Ascending aorta (tissue), 2 donors: ENCODE measurements at regions not wholly inside any gene's neighbourhood (a gene's known extent, or its start where the extent isn't known, plus 50 kb on each side); places are given as distances from the start of the nearest gene placed in this dataset.
"Not testable (repeated sequence)": the region's sequence is repeated elsewhere in the genome, so short reads cannot be mapped to it uniquely, and the experiment has no call there.

Source experiments
- DNase-seq, 2 donors: peaks; one replicate each; pipeline ENCODE4 v3.0.0-alpha.2; 2019; ENCODE audit warnings: low spot score in 2 of 2
- H3K27ac ChIP-seq, 2 donors: fragments of 200-600 bp; sonication (generic); one replicate each; pipeline ENCODE4 v1.5.1; 2016 to 2017; ENCODE audit warnings: mild to moderate bottlenecking in 1 of 2
- H3K27me3 ChIP-seq: fragments of 200-600 bp; sonication (generic); one replicate; pipeline ENCODE4 v1.5.1; 2017
- H3K36me3 ChIP-seq, 2 donors: fragments of 200-600 bp; sonication (generic); one replicate each; pipeline ENCODE4 v1.5.1; 2016
- H3K4me1 ChIP-seq, 2 donors: fragments of 200-600 bp; sonication (generic); one replicate each; pipeline ENCODE4 v1.5.1; 2016 to 2017; ENCODE audit warnings: mild to moderate bottlenecking in 1 of 2
- H3K4me3 ChIP-seq, 2 donors: fragments of 200-600 bp; sonication (generic); one replicate each; pipeline ENCODE4 v1.5.1; 2016 to 2017; ENCODE audit warnings: mild to moderate bottlenecking in 1 of 2
- H3K9me3 ChIP-seq, 2 donors: fragments of 200-600 bp; sonication (generic); one replicate each; pipeline ENCODE4 v1.5.1; 2016
- CTCF ChIP-seq, 3 experiments: fragments of 200-600 bp in 2 of 3; fragments of 450-650 bp in 1 of 3; sonication (generic) in 2 of 3; IDR thresholded peaks; one replicate each; pipeline ENCODE4 v1.5.1; 2016 to 2019; ENCODE audit warnings: antibody characterized with exemption in 3 of 3, mild to moderate bottlenecking in 1 of 3, moderate library complexity in 1 of 3
- intact Hi-C: fragments of 100-400 bp; cut with DNase I; formaldehyde crosslinking; loops from one replicate; pipeline ENCODE4 v1.15.1; 2023

DNA sequence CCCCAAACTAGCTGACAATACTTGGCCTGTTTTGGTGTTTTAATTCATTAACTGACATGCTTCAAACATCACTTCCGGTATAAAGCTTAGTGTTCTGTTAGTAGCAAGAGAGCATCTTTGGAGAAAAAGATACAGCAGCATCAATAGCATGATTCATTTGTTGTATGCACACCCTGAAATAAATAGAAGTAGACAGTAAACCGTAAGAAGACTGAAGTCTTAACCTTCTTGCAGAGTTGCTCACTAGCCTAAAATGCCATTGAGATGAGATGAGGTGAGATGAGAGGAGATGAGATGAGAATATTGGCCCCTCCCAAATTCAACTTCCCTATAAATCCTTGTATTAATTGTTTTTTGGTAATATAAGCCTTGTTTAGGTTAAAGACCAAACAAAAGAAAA is 108.8 kb downstream of the TNFSF18 start:
- Histone ChIP-seq H3K36me3 (no peaks in the 10 kb centered on the region), H3K4me1 (peaks cover 0 to 4% of the 10 kb centered on the region in 2 donors), H3K27ac (no peak overlapping the region), H3K9me3 (no peaks in the 10 kb centered on the region), H3K27me3 (no peaks in the 10 kb centered on the region), H3K4me3 (no peak overlapping the region)
- no peak for DNase-seq
- no peak for TF ChIP-seq CTCF (IDR thresholded peaks at IDR 0.05)
- intact Hi-C loops = no loop called here

DNA sequence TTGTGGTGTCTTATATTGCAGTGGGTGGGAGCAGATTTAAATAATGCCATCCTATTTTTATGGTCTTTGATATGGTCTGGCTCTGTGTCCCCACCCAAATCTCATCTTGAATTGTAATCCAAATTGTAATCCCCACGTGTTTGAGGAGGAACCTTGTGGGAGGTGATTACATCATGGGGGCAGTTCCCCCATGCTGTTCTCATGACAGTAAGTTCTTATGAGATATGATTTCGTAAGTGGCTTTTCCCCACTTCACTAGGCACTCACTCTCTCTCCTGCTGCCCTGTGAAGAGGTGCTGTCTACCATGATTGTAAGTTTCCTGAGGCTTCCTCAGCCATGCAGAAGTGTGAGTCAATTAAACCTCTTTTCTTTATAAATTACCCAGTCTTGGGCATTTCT is 107.6 kb downstream of the TNFSF18 start:
- H3K36me3 ChIP-seq, DNase-seq, H3K27me3 ChIP-seq, H3K4me3 ChIP-seq, H3K4me1 ChIP-seq, H3K27ac ChIP-seq, H3K9me3 ChIP-seq, intact Hi-C loops: not testable (repeated sequence)

- Histone ChIP-seq H3K27me3 (no peaks in the 10 kb centered on the region), H3K36me3 (no peaks in the 10 kb centered on the region), H3K27ac (no peak overlapping the region), H3K4me3 (no peak overlapping the region), H3K9me3 (no peaks in the 10 kb centered on the region), H3K4me1 (peaks cover 0 to 4% of the 10 kb centered on the region in 2 donors)
- no peak for DNase-seq
- intact Hi-C loops = no loop called here
- TF ChIP-seq CTCF (IDR thresholded peaks at IDR 0.05) = no peak
Measured at GRCh38 chr1:172944931-172945330, 105.8 kb downstream of the TNFSF18 start.

DNA sequence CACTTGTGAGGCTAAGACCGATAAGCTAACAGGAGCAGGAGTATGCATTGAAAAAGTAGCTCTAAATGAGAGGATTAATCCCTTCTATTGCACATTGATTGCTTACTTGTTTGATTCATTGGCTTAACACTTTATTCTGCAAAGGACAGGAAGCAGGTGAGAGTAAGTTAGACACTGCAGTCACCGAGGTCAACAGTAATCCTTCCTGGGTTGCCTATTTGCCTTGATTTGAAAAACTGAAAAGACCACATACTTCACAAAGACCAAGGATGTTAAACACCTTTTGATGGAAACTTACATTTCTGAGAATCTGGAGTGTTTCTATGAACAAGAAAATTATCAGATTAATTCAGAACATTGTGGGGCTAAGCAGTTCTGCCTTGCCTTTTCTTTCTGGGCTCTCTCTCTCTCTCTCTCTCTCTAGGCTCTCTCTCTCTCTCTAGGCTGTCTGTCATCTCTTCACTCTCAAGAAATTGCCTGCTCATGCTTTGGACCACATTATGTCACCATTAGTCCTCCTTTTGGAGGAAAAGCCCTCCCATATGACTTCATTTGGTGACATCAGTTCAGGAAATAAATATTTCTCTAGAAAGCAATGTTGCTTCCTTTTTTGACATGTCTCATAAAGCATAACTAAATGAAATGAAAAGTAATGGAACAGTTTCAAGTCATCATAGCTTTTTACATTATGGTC is 103.8 kb downstream of the TNFSF18 start:
- Histone ChIP-seq H3K36me3 (no peaks in the 10 kb centered on the region), H3K27ac (no peak overlapping the region), H3K4me3 (no peak overlapping the region), H3K27me3 (no peaks in the 10 kb centered on the region), H3K4me1 (no peaks in the 10 kb centered on the region), H3K9me3 (no peaks in the 10 kb centered on the region)
- TF ChIP-seq CTCF (IDR thresholded peaks at IDR 0.05) = no peak
- DNase-seq = no peak
- intact Hi-C loops = no loop called here

DNA sequence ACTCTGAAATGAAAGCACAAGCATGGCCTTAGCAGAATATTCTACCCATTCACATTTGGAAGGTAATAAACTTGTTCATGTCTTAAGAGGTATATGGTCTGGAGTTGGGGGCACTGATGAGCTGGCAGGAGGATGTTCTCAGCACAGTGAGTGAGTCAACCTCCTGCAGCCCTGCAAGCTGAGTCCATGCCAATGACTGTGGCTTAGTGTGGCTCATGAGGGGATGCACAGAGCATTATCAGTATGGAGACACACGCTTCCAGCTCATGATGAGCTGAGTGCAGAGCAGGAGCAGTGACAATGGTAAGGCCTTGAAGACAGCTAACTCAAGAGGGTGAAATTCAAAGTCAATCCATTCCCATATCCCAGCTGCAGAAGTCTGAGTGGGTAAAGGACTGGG is 102.3 kb downstream of the TNFSF18 start:
- no peak overlapping the region for H3K4me3 ChIP-seq
- H3K27me3 ChIP-seq = no peaks in the 10 kb centered on the region
- no peaks in the 10 kb centered on the region for H3K9me3 ChIP-seq
- intact Hi-C loops = no loop called here
- no peaks in the 10 kb centered on the region for H3K4me1 ChIP-seq
- no peak for DNase-seq
- H3K27ac ChIP-seq = no peak overlapping the region
- no peak for TF ChIP-seq CTCF (IDR thresholded peaks at IDR 0.05)
- H3K36me3 ChIP-seq = no peaks in the 10 kb centered on the region

GRCh38 chr1:172949096-172949495 is 101.6 kb downstream of the TNFSF18 start:
- Histone ChIP-seq H3K27ac (no peak overlapping the region), H3K27me3 (no peaks in the 10 kb centered on the region), H3K4me1 (no peaks in the 10 kb centered on the region), H3K4me3 (no peak overlapping the region), H3K36me3 (no peaks in the 10 kb centered on the region), H3K9me3 (no peaks in the 10 kb centered on the region)
- no peak for TF ChIP-seq CTCF (IDR thresholded peaks at IDR 0.05)
- DNase-seq = no peak
- intact Hi-C loops = no loop called here
